ENCODE measurements at regions not wholly inside any gene's neighbourhood (a gene's known extent, or its start where the extent isn't known, plus 50 kb on each side); places are given as distances from the start of the nearest gene placed in this dataset.

GRCh38 chr16:61289141-61289540 is 747.1 kb downstream of the CDH8 start:
- TF ChIP-seq FOXP2 (optimal IDR thresholded peaks at IDR 0.05; ENCODE audit: borderline replicate concordance, extremely low read depth, extremely low read length, insufficient read depth) (no peak), SIN3A (IDR thresholded peaks at IDR 0.05; ENCODE audit: borderline replicate concordance, insufficient read depth, low read length) (no peak), TAF1 (IDR thresholded peaks at IDR 0.05; ENCODE audit: borderline replicate concordance, insufficient read depth, low read length) (no peak), POLR2AphosphoS5 (IDR thresholded peaks at IDR 0.05; ENCODE audit: low read depth, low read length) (no peak), REST (IDR thresholded peaks at IDR 0.05; ENCODE audit: insufficient read depth in 1 of 2, low read depth in 2 of 2, low read length in 2 of 2) (no peak)

- TF ChIP-seq SIN3A (IDR thresholded peaks at IDR 0.05; ENCODE audit: borderline replicate concordance, insufficient read depth, low read length) = no peak
- TF ChIP-seq POLR2AphosphoS5 (IDR thresholded peaks at IDR 0.05; ENCODE audit: low read depth, low read length) = no peak
- no peak for TF ChIP-seq TAF1 (IDR thresholded peaks at IDR 0.05; ENCODE audit: borderline replicate concordance, insufficient read depth, low read length)
- TF ChIP-seq REST (IDR thresholded peaks at IDR 0.05; ENCODE audit: insufficient read depth in 1 of 2, low read depth in 2 of 2, low read length in 2 of 2) = no peak
- TF ChIP-seq FOXP2 (optimal IDR thresholded peaks at IDR 0.05; ENCODE audit: borderline replicate concordance, extremely low read depth, extremely low read length, insufficient read depth) = no peak
These were observed 758.4 kb downstream of the CDH8 start for GRCh38 chr16:61277849-61278248.

GRCh38 chr16:61274211-61274610 is 762.0 kb downstream of the CDH8 start:
- TF ChIP-seq SIN3A (IDR thresholded peaks at IDR 0.05; ENCODE audit: borderline replicate concordance, insufficient read depth, low read length) (no peak), REST (IDR thresholded peaks at IDR 0.05; ENCODE audit: insufficient read depth in 1 of 2, low read depth in 2 of 2, low read length in 2 of 2) (no peak), FOXP2 (optimal IDR thresholded peaks at IDR 0.05; ENCODE audit: borderline replicate concordance, extremely low read depth, extremely low read length, insufficient read depth) (no peak), POLR2AphosphoS5 (IDR thresholded peaks at IDR 0.05; ENCODE audit: low read depth, low read length) (no peak), TAF1 (IDR thresholded peaks at IDR 0.05; ENCODE audit: borderline replicate concordance, insufficient read depth, low read length) (no peak)

GRCh38 chr16:61270726-61271125 is 765.5 kb downstream of the CDH8 start:
- TF ChIP-seq POLR2AphosphoS5 (IDR thresholded peaks at IDR 0.05; ENCODE audit: low read depth, low read length) = no peak
- no peak for TF ChIP-seq TAF1 (IDR thresholded peaks at IDR 0.05; ENCODE audit: borderline replicate concordance, insufficient read depth, low read length)
- no peak for TF ChIP-seq REST (IDR thresholded peaks at IDR 0.05; ENCODE audit: insufficient read depth in 1 of 2, low read depth in 2 of 2, low read length in 2 of 2)
- no peak for TF ChIP-seq SIN3A (IDR thresholded peaks at IDR 0.05; ENCODE audit: borderline replicate concordance, insufficient read depth, low read length)
- TF ChIP-seq FOXP2 (optimal IDR thresholded peaks at IDR 0.05; ENCODE audit: borderline replicate concordance, extremely low read depth, extremely low read length, insufficient read depth) = no peak

- TF ChIP-seq TAF1 (IDR thresholded peaks at IDR 0.05; ENCODE audit: borderline replicate concordance, insufficient read depth, low read length) (no peak), POLR2AphosphoS5 (IDR thresholded peaks at IDR 0.05; ENCODE audit: low read depth, low read length) (no peak), FOXP2 (optimal IDR thresholded peaks at IDR 0.05; ENCODE audit: borderline replicate concordance, extremely low read depth, extremely low read length, insufficient read depth) (no peak), REST (IDR thresholded peaks at IDR 0.05; ENCODE audit: insufficient read depth in 1 of 2, low read depth in 2 of 2, low read length in 2 of 2) (no peak), SIN3A (IDR thresholded peaks at IDR 0.05; ENCODE audit: borderline replicate concordance, insufficient read depth, low read length) (no peak)
These were observed 772.8 kb downstream of the CDH8 start for GRCh38 chr16:61263400-61263799.

Data from PFSK-1 (cell line).